ENCODE measurements at regions not wholly inside any gene's neighbourhood (a gene's known extent, or its start where the extent isn't known, plus 50 kb on each side); places are given as distances from the start of the nearest gene placed in this dataset.

DNA sequence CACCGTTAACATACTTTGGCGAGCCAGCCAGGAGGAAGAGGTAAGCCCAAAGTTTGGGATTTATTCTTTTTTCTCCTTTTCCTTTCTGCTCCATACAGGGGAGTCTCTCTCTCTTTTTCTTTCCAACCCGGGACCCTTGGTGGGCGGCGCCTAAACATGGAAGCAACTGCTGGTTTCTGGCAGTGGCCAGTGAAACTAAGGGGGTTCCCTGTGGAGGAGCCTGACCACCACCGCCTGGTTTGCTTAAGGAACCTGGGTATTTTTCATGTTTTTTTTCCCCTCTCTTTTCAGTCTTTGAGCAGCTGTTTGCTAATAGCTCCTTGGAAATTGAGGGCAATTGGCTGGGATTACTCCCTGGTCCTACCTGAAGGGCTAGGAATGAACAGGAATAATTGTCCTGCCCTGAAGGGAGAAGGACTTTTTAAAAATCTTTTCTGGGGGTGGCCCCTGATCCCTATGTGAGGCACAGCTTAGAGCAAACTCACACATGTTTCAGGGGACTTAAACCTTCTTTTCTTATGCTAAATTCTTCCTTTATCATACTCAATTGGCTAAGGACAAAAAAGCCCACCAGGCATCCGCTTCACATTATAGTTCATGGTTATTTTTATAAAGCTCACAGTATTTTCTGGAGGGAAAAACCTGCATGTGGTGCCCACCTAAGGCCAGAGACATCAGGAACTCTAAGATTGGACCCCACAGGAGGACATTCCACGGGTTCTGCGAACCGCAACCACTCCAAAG is 61.3 kb upstream of the PLD5 start:
- ChIA-PET POLR2A (no interaction called here), RAD21 (ENCODE audit: low non-redundant PET in 1 of 2, low total read pairs in 2 of 2, uncharacterized antibody in 2 of 2, unreplicated experiment in 2 of 2) (no interaction called here), CTCF (no interaction called here)
- no peak for ATAC-seq
- Histone ChIP-seq H3K4me1 (ENCODE audit: control insufficient read depth in 1 of 2, insufficient read depth in 2 of 2, low read length in 2 of 2) (no peaks in the 10 kb centered on the region), H3K36me3 (ENCODE audit: control insufficient read depth in 1 of 2, insufficient read depth in 2 of 2, low read length in 2 of 2) (no peaks in the 10 kb centered on the region), H3K4me3 (replicated peaks in 1 of 2; ENCODE audit: low read depth in 1 of 2, low read length in 2 of 2) (no peak overlapping the region), H3K9ac (ENCODE audit: low read length) (no peak overlapping the region), H2AFZ (ENCODE audit: low read depth, low read length, poor library complexity, severe bottlenecking) (no peak overlapping the region), H3K9me3 (ENCODE audit: control insufficient read depth in 1 of 2, insufficient read depth in 1 of 2, low read depth in 1 of 2, low read length in 2 of 2) (no peaks in the 10 kb centered on the region), H3K27ac (ENCODE audit: low read depth, low read length) (no peak overlapping the region), H3K9me2 (ENCODE audit: insufficient read depth) (no peaks in the 10 kb centered on the region), H3K27me3 (ENCODE audit: insufficient read depth, low read length) (no peaks in the 10 kb centered on the region), H3K79me2 (ENCODE audit: insufficient read depth, low read length) (no peaks in the 10 kb centered on the region), H3K4me2 (ENCODE audit: low read length) (no peak overlapping the region), H4K20me1 (ENCODE audit: insufficient read depth) (no peaks in the 10 kb centered on the region)
- TF ChIP-seq CBX3 (IDR thresholded peaks at IDR 0.05; ENCODE audit: low read depth) (no peak), ELF1 (IDR thresholded peaks at IDR 0.05; ENCODE audit: borderline replicate concordance, low read depth) (no peak), SP1 (IDR thresholded peaks at IDR 0.05; ENCODE audit: low read depth) (no peak), CEBPB (IDR thresholded peaks at IDR 0.05; ENCODE audit: low read depth) (no peak), TCF7L2 (IDR thresholded peaks at IDR 0.05; ENCODE audit: borderline replicate concordance, extremely low read depth, insufficient read depth, insufficient read length) (no peak), JUND (IDR thresholded peaks at IDR 0.05) (no peak), CTCF (IDR thresholded peaks at IDR 0.05 in 2 of 3, conservative IDR thresholded peaks at IDR 0.05 in 1 of 3; ENCODE audit: borderline replicate concordance in 1 of 3, insufficient read depth in 1 of 3, low read depth in 2 of 3, low read length in 2 of 3) (no peak), SRF (IDR thresholded peaks at IDR 0.05; ENCODE audit: low read depth) (no peak), ATF3 (IDR thresholded peaks at IDR 0.05) (no peak), ZFX (IDR thresholded peaks at IDR 0.05) (no peak), FOSL1 (IDR thresholded peaks at IDR 0.05; ENCODE audit: low read depth) (no peak), ZNF274 (IDR thresholded peaks at IDR 0.05; ENCODE audit: low read depth, low read length) (no peak), SIN3A (IDR thresholded peaks at IDR 0.05; ENCODE audit: low read depth) (no peak)
- TF ChIP-seq, protein P1, sequence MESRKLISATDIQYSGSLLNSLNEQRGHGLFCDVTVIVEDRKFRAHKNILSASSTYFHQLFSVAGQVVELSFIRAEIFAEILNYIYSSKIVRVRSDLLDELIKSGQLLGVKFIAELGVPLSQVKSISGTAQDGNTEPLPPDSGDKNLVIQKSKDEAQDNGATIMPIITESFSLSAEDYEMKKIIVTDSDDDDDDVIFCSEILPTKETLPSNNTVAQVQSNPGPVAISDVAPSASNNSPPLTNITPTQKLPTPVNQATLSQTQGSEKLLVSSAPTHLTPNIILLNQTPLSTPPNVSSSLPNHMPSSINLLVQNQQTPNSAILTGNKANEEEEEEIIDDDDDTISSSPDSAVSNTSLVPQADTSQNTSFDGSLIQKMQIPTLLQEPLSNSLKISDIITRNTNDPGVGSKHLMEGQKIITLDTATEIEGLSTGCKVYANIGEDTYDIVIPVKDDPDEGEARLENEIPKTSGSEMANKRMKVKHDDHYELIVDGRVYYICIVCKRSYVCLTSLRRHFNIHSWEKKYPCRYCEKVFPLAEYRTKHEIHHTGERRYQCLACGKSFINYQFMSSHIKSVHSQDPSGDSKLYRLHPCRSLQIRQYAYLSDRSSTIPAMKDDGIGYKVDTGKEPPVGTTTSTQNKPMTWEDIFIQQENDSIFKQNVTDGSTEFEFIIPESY (IDR thresholded peaks at IDR 0.05; ENCODE audit: extremely low read depth, insufficient replicate concordance, low read length): no peak
- TF ChIP-seq, protein P2, sequence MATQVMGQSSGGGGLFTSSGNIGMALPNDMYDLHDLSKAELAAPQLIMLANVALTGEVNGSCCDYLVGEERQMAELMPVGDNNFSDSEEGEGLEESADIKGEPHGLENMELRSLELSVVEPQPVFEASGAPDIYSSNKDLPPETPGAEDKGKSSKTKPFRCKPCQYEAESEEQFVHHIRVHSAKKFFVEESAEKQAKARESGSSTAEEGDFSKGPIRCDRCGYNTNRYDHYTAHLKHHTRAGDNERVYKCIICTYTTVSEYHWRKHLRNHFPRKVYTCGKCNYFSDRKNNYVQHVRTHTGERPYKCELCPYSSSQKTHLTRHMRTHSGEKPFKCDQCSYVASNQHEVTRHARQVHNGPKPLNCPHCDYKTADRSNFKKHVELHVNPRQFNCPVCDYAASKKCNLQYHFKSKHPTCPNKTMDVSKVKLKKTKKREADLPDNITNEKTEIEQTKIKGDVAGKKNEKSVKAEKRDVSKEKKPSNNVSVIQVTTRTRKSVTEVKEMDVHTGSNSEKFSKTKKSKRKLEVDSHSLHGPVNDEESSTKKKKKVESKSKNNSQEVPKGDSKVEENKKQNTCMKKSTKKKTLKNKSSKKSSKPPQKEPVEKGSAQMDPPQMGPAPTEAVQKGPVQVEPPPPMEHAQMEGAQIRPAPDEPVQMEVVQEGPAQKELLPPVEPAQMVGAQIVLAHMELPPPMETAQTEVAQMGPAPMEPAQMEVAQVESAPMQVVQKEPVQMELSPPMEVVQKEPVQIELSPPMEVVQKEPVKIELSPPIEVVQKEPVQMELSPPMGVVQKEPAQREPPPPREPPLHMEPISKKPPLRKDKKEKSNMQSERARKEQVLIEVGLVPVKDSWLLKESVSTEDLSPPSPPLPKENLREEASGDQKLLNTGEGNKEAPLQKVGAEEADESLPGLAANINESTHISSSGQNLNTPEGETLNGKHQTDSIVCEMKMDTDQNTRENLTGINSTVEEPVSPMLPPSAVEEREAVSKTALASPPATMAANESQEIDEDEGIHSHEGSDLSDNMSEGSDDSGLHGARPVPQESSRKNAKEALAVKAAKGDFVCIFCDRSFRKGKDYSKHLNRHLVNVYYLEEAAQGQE (IDR thresholded peaks at IDR 0.05; ENCODE audit: low read depth): no peak
- intact Hi-C loops (cut with micrococcal nuclease): no loop called here
- no peak for DNase-seq (ENCODE audit: low read depth, low spot score)
- BruUV-seq (replicated peaks): no TSS peak
